ENCODE measurements at regions not wholly inside any gene's neighbourhood (a gene's known extent, or its start where the extent isn't known, plus 50 kb on each side); places are given as distances from the start of the nearest gene placed in this dataset.

DNA sequence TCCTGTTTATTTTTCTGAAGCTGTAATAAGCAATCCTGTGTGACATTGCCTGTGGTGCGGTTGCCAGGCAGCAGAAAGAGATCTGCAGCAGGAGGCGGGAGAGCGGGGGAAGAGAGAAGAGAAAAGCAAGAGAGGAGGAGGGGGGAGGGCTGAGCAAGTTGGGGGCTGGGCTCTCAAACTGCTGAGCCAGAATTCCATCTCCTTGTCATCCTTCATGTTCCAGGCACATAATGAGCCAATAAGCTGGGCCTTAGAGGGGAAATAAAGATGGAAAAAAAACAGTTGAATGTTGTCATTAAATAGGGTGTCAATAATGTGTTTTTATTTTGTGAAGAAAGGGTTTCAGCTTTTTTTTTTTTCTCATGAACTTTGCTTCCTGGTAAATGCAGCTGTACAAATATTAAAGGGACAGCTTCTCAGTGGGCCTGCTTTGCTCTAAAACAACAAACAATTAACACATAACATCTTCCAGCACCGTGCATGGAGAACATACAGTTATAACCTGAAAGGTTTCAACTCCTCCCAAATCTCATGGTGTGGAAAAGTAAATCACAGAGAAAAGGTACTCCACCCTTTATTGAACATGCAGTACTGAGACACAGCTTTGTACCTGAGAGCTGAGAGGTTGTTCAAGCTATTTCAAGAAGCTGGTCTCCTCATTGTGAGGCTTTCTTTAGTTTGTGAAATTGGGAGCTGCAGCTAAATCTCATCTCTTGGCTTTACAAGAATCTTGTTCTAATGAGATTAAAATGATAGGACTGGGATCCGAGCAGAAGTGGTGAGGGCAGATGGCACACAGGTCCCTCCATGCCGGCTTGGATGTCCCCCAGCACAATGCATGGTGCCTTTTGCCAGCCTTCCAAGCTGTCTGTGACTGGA, 451.1 kb upstream of the KCNMB2 start:
- Histone ChIP-seq H3K4me2 (ENCODE audit: low read length) (peak overlapping the region; percentile 25), H3K4me1 (ENCODE audit: control insufficient read depth, insufficient read depth, low read length) (peaks cover 13% of the 10 kb centered on the region), H3K27me3 (ENCODE audit: control insufficient read depth, insufficient read depth, low read length) (no peaks in the 10 kb centered on the region), H3K9ac (ENCODE audit: low read depth, low read length) (no peak overlapping the region), H3K36me3 (ENCODE audit: insufficient read depth, low read length) (no peaks in the 10 kb centered on the region), H3K9me3 (replicated peaks; ENCODE audit: low read length) (no peaks in the 10 kb centered on the region), H3K4me3 (ENCODE audit: low read length) (no peak overlapping the region)

GRCh38 chr3:178085817-178086123, 450.5 kb upstream of the KCNMB2 start:
- H3K4me3 ChIP-seq (ENCODE audit: low read length) = no peak overlapping the region
- H3K36me3 ChIP-seq (ENCODE audit: insufficient read depth, low read length) = no peaks in the 10 kb centered on the region
- peaks cover 13% of the 10 kb centered on the region for H3K4me1 ChIP-seq (ENCODE audit: control insufficient read depth, insufficient read depth, low read length)
- no peaks in the 10 kb centered on the region for H3K9me3 ChIP-seq (replicated peaks; ENCODE audit: low read length)
- H3K4me2 ChIP-seq (ENCODE audit: low read length) = no peak overlapping the region
- H3K27me3 ChIP-seq (ENCODE audit: control insufficient read depth, insufficient read depth, low read length) = no peaks in the 10 kb centered on the region
- no peak overlapping the region for H3K9ac ChIP-seq (ENCODE audit: low read depth, low read length)

DNA sequence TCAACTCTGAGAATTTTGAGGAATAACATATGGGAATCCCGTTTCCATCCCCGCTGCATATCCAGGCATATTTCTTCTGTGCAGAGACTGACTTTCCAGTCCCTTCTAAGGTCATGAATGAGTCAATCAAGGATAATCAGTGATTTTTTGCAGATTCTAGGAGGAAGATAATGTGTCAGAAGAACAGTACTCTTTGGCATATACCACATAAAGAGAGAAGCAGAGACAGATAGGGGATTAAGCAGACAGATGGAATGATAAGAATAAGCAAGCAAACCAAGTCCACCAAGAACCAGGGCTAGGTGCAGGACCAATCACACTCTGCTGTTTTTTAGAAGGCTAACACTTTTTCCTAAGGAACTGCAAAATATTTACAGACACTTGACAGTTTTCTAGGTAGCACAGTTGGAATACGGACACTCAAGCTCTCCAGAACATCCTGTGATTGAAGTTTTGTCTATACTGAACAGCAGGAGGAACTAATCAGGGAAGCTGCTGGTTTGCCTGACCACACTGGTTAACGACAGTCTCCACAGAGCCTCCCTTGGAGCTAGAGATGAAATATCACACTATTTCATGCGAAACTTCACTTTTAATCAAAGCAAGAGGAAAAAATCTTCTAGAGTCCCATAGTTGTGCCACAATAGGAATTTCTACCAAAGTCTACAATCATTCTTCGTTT, 450.0 kb upstream of the KCNMB2 start:
- H3K9ac ChIP-seq (ENCODE audit: low read depth, low read length) = no peak overlapping the region
- H3K9me3 ChIP-seq (replicated peaks; ENCODE audit: low read length) = no peaks in the 10 kb centered on the region
- no peaks in the 10 kb centered on the region for H3K27me3 ChIP-seq (ENCODE audit: control insufficient read depth, insufficient read depth, low read length)
- peaks cover 13% of the 10 kb centered on the region for H3K4me1 ChIP-seq (ENCODE audit: control insufficient read depth, insufficient read depth, low read length)
- H3K4me2 ChIP-seq (ENCODE audit: low read length) = no peak overlapping the region
- no peaks in the 10 kb centered on the region for H3K36me3 ChIP-seq (ENCODE audit: insufficient read depth, low read length)
- H3K4me3 ChIP-seq (ENCODE audit: low read length) = no peak overlapping the region

DNA sequence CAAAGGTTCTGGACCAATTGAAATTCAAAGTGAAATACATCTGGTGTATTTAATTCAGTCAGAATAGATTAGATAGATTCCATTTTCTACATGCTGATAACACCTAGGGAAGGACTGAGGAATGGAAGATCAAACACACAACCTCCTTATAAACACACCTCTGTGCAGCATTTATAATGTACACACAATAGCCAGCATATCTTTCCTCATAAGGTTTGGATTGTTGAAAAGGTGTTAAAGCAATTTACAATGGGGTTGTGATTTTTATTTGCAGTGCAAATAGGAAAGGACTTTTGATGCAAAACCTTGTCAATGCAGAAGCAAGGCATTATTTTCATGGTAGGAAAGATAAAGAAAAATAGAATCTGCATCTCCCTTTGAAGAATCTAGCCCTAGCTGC, 448.9 kb upstream of the KCNMB2 start:
- Histone ChIP-seq H3K9me3 (replicated peaks; ENCODE audit: low read length) (no peaks in the 10 kb centered on the region), H3K36me3 (ENCODE audit: insufficient read depth, low read length) (no peaks in the 10 kb centered on the region), H3K4me3 (ENCODE audit: low read length) (no peak overlapping the region), H3K27me3 (ENCODE audit: control insufficient read depth, insufficient read depth, low read length) (no peaks in the 10 kb centered on the region), H3K9ac (ENCODE audit: low read depth, low read length) (no peak overlapping the region), H3K4me2 (ENCODE audit: low read length) (no peak overlapping the region), H3K4me1 (ENCODE audit: control insufficient read depth, insufficient read depth, low read length) (peaks cover 13% of the 10 kb centered on the region)

DNA sequence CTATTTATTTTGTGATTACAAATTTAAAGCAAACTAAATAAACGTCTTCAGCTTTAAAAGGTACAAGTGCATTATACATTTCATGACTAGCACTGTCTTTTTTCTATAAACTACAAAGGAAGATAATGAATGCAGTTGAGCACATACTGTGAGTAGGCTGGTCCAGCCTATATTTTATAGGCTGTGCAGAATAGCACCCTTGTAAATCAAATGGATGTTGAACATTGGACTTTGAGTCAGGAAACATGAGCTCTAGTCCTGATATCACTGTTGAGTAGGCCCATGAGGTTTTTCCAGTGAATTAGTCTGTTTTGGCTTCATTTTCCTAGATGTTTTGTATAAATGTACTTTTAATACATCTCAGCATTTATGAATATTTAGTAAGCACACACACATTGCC, 447.3 kb upstream of the KCNMB2 start:
- no peaks in the 10 kb centered on the region for H3K9me3 ChIP-seq (replicated peaks; ENCODE audit: low read length)
- H3K4me1 ChIP-seq (ENCODE audit: control insufficient read depth, insufficient read depth, low read length) = peaks cover 13% of the 10 kb centered on the region
- H3K36me3 ChIP-seq (ENCODE audit: insufficient read depth, low read length) = no peaks in the 10 kb centered on the region
- H3K4me3 ChIP-seq (ENCODE audit: low read length) = no peak overlapping the region
- H3K4me2 ChIP-seq (ENCODE audit: low read length) = no peak overlapping the region
- no peaks in the 10 kb centered on the region for H3K27me3 ChIP-seq (ENCODE audit: control insufficient read depth, insufficient read depth, low read length)
- H3K9ac ChIP-seq (ENCODE audit: low read depth, low read length) = no peak overlapping the region

GRCh38 chr3:178090899-178091298, 445.3 kb upstream of the KCNMB2 start:
- H3K9me3 ChIP-seq (replicated peaks; ENCODE audit: low read length) = no peaks in the 10 kb centered on the region
- no peaks in the 10 kb centered on the region for H3K36me3 ChIP-seq (ENCODE audit: insufficient read depth, low read length)
- H3K4me1 ChIP-seq (ENCODE audit: control insufficient read depth, insufficient read depth, low read length) = no peaks in the 10 kb centered on the region
- H3K4me2 ChIP-seq (ENCODE audit: low read length) = no peak overlapping the region
- H3K27me3 ChIP-seq (ENCODE audit: control insufficient read depth, insufficient read depth, low read length) = no peaks in the 10 kb centered on the region
- no peak overlapping the region for H3K9ac ChIP-seq (ENCODE audit: low read depth, low read length)
- no peak overlapping the region for H3K4me3 ChIP-seq (ENCODE audit: low read length)

- Histone ChIP-seq H3K9me3 (replicated peaks; ENCODE audit: low read length) (no peaks in the 10 kb centered on the region), H3K9ac (ENCODE audit: low read depth, low read length) (no peak overlapping the region), H3K4me2 (ENCODE audit: low read length) (no peak overlapping the region), H3K4me3 (ENCODE audit: low read length) (no peak overlapping the region), H3K27me3 (ENCODE audit: control insufficient read depth, insufficient read depth, low read length) (no peaks in the 10 kb centered on the region), H3K4me1 (ENCODE audit: control insufficient read depth, insufficient read depth, low read length) (peaks cover 8% of the 10 kb centered on the region), H3K36me3 (ENCODE audit: insufficient read depth, low read length) (no peaks in the 10 kb centered on the region)
Observed at GRCh38 chr3:178095522-178095921, 440.7 kb upstream of the KCNMB2 start.

DNA sequence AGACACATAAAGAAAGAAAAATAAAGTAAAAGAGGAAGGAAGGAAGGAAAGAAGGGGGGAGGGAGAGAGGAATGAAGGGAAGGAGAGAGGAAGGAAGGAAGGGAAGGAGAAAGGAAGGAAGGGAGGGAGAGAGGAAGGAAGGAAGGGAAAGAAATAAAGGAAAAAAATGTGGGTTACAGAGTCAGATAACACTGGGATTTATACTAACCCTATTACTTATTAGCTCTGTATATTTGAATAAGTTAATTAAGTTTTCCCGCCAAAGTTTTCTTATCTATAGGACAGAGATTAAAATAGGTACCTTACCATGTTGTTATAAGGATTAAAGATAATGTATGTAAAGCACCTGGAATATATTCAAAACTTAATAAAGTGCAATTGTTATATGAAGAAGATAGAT, 439.3 kb upstream of the KCNMB2 start:
- no peaks in the 10 kb centered on the region for H3K36me3 ChIP-seq (ENCODE audit: insufficient read depth, low read length)
- H3K4me2 ChIP-seq (ENCODE audit: low read length) = no peak overlapping the region
- no peak overlapping the region for H3K9ac ChIP-seq (ENCODE audit: low read depth, low read length)
- H3K4me1 ChIP-seq (ENCODE audit: control insufficient read depth, insufficient read depth, low read length) = peaks cover 8% of the 10 kb centered on the region
- no peak overlapping the region for H3K4me3 ChIP-seq (ENCODE audit: low read length)
- no peaks in the 10 kb centered on the region for H3K27me3 ChIP-seq (ENCODE audit: control insufficient read depth, insufficient read depth, low read length)
- no peaks in the 10 kb centered on the region for H3K9me3 ChIP-seq (replicated peaks; ENCODE audit: low read length)

DNA sequence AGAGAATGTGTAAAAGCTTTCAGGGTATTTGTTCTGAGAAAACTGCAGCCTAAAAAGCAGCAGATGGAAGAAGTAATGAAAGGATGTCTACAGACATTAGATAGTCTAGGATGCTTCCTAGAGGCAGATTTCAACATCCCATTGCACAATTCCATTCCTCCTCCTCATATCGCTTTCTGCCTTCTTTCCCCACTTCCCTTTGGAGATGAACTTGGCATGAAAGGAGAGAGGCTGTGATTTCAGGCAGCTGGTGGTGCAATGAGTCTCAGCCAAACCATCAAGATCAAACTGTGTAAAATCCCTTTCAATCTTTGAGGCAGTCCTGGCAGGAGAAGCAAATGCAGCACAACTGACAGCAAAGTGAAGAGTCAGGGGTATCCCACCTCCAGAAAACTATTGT, 438.7 kb upstream of the KCNMB2 start:
- Histone ChIP-seq H3K4me2 (ENCODE audit: low read length) (no peak overlapping the region), H3K27me3 (ENCODE audit: control insufficient read depth, insufficient read depth, low read length) (no peaks in the 10 kb centered on the region), H3K4me1 (ENCODE audit: control insufficient read depth, insufficient read depth, low read length) (peaks cover 8% of the 10 kb centered on the region), H3K9me3 (replicated peaks; ENCODE audit: low read length) (no peaks in the 10 kb centered on the region), H3K9ac (ENCODE audit: low read depth, low read length) (no peak overlapping the region), H3K36me3 (ENCODE audit: insufficient read depth, low read length) (no peaks in the 10 kb centered on the region), H3K4me3 (ENCODE audit: low read length) (no peak overlapping the region)

GRCh38 chr3:178099274-178099673, 437.0 kb upstream of the KCNMB2 start:
- H3K4me1 ChIP-seq (ENCODE audit: control insufficient read depth, insufficient read depth, low read length) = peaks cover 8% of the 10 kb centered on the region
- no peaks in the 10 kb centered on the region for H3K27me3 ChIP-seq (ENCODE audit: control insufficient read depth, insufficient read depth, low read length)
- no peaks in the 10 kb centered on the region for H3K9me3 ChIP-seq (replicated peaks; ENCODE audit: low read length)
- H3K4me3 ChIP-seq (ENCODE audit: low read length) = no peak overlapping the region
- H3K36me3 ChIP-seq (ENCODE audit: insufficient read depth, low read length) = no peaks in the 10 kb centered on the region
- no peak overlapping the region for H3K9ac ChIP-seq (ENCODE audit: low read depth, low read length)
- H3K4me2 ChIP-seq (ENCODE audit: low read length) = no peak overlapping the region

- H3K4me1 ChIP-seq (ENCODE audit: control insufficient read depth, insufficient read depth, low read length) = peaks cover 8% of the 10 kb centered on the region
- no peak overlapping the region for H3K4me3 ChIP-seq (ENCODE audit: low read length)
- no peaks in the 10 kb centered on the region for H3K9me3 ChIP-seq (replicated peaks; ENCODE audit: low read length)
- H3K9ac ChIP-seq (ENCODE audit: low read depth, low read length) = no peak overlapping the region
- no peaks in the 10 kb centered on the region for H3K27me3 ChIP-seq (ENCODE audit: control insufficient read depth, insufficient read depth, low read length)
- H3K36me3 ChIP-seq (ENCODE audit: insufficient read depth, low read length) = no peaks in the 10 kb centered on the region
- no peak overlapping the region for H3K4me2 ChIP-seq (ENCODE audit: low read length)
Observed at GRCh38 chr3:178099862-178100261, 436.4 kb upstream of the KCNMB2 start.

DNA sequence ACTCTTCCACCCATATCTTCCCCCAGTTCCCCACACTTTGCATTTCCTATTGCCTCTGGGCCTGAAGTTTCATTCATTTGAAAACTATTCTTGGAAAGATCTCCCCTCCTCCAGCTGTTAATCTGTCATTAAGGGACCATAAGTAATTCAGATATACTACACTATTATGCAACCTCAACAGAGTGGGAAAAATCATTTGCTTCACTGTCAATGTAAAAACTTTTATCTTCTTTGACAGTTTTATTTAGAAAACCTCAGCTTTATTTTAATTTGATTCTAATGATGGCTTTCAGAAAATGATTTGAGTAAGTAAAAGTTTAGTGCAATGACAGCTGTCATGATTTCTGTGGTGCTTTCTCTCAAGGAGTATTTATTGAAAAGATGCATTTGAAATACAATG, 435.3 kb upstream of the KCNMB2 start:
- Histone ChIP-seq H3K36me3 (ENCODE audit: insufficient read depth, low read length) (no peaks in the 10 kb centered on the region), H3K4me1 (ENCODE audit: control insufficient read depth, insufficient read depth, low read length) (peaks cover 8% of the 10 kb centered on the region), H3K9me3 (replicated peaks; ENCODE audit: low read length) (no peaks in the 10 kb centered on the region), H3K4me2 (ENCODE audit: low read length) (no peak overlapping the region), H3K9ac (ENCODE audit: low read depth, low read length) (no peak overlapping the region), H3K27me3 (ENCODE audit: control insufficient read depth, insufficient read depth, low read length) (no peaks in the 10 kb centered on the region), H3K4me3 (ENCODE audit: low read length) (no peak overlapping the region)
